Adrenal gland (tissue), 9 donors: ENCODE measurements at regions not wholly inside any gene's neighbourhood (a gene's known extent, or its start where the extent isn't known, plus 50 kb on each side); places are given as distances from the start of the nearest gene placed in this dataset.
"Not testable (repeated sequence)": the region's sequence is repeated elsewhere in the genome, so short reads cannot be mapped to it uniquely, and the experiment has no call there.

Experiments
- DNase-seq, 7 donors: peaks; one replicate each; pipeline ENCODE4 v3.0.0-alpha.2; 2019 to 2020
- H3K27ac ChIP-seq, 5 donors: fragments of 200-600 bp; sonication (generic) in 4 of 5; 1 replicate in 3 of 5; 2 replicates in 2 of 5; pipeline versions ENCODE4 v1.5.1 to v1.8.0; 2016 to 2020; ENCODE audit warnings: mild to moderate bottlenecking in 1 of 5
- H3K27me3 ChIP-seq: fragments of 200-600 bp; 2 replicates; pipeline ENCODE4 v1.8.0; 2021
- H3K36me3 ChIP-seq, 2 donors: fragments of 200-600 bp; replicated peaks in 1 of 2; 1 replicate in 1 of 2; 2 replicates in 1 of 2; pipeline versions ENCODE4 v1.5.1 to v1.8.0; 2018 to 2022
- H3K4me1 ChIP-seq, 2 donors: fragments of 200-600 bp; replicated peaks in 1 of 2; 1 replicate in 1 of 2; 2 replicates in 1 of 2; pipeline versions ENCODE4 v1.5.1 to v1.8.0; 2018 to 2021
- H3K4me3 ChIP-seq, 4 donors: fragments of 200-600 bp; sonication (generic) in 3 of 4; one replicate each; pipeline ENCODE4 v1.5.1; 2016 to 2018
- H3K9me3 ChIP-seq, 3 donors: fragments of 200-600 bp; sonication (generic) in 1 of 3; replicated peaks in 1 of 3; 1 replicate in 2 of 3; 2 replicates in 1 of 3; pipeline versions ENCODE4 v1.5.1 to v1.8.0; 2016 to 2021
- POLR2A ChIP-seq, 2 donors: fragments of 450-650 bp; IDR thresholded peaks; one replicate each; pipeline ENCODE4 v1.6.1; 2017; ENCODE audit warnings: antibody characterized with exemption in 2 of 2, mild to moderate bottlenecking in 2 of 2, moderate library complexity in 1 of 2
- WGBS, 4 donors: extraction: QIAGEN DNeasy Blood & Tissue Kit in 2 of 4; methylation state at CpG; one replicate each; pipeline versions ENCODE4 v1.1.5 to v1.1.7; 2013 to 2017; 5-methylcytosine and 5-hydroxymethylcytosine counted together
- intact Hi-C, 2 donors: fragments of 100-400 bp; cut with DNase I; formaldehyde crosslinking; loops; one replicate each; pipeline versions ENCODE4 v1.14.1 to v1.15.0; 2022 to 2023
- TF ChIP-seq, protein P1 (sequence below), 6 experiments: fragments of 450-650 bp in 4 of 6; fragments of 200-600 bp in 2 of 6; sonication (generic) in 1 of 6; IDR thresholded peaks; 1 replicate in 5 of 6; 2 replicates in 1 of 6; pipeline versions ENCODE4 v1.5.1 to v1.8.0; 2016 to 2021; ENCODE audit warnings: antibody characterized with exemption in 6 of 6, mild to moderate bottlenecking in 2 of 6, moderate library complexity in 1 of 6
- donor health status: healthy with polysubstance abuse.
- donor health status: Bipolar disorder and iron deficiency.
- donor health status: DM: yes; HTN: yes; CAD: no.
- donor health status: DM: no; HTN: no; CAD: no.
- donor health status: DM: no; HTN: no; CAD: no.

DNA sequence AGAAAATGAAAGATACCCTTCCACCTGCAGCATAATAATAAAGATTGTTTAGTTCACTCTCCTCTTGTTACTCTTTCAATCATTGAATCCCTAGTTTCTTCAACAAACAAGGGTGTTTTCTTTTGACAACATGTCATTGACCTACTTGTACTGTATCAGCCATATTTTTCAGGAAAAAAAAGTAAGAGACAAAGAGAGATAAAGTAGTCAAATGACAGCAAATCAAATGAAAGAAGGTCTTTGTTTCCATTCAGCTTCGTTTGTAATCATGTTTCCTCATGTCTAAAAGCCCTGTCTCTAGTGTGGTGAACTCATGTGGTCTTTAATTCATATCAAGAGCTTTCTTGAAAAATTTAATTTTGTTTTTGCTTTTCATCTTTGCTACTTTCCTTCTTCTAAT lies 557.8 kb upstream of the LRATD1 start:
- TF ChIP-seq, protein P1, sequence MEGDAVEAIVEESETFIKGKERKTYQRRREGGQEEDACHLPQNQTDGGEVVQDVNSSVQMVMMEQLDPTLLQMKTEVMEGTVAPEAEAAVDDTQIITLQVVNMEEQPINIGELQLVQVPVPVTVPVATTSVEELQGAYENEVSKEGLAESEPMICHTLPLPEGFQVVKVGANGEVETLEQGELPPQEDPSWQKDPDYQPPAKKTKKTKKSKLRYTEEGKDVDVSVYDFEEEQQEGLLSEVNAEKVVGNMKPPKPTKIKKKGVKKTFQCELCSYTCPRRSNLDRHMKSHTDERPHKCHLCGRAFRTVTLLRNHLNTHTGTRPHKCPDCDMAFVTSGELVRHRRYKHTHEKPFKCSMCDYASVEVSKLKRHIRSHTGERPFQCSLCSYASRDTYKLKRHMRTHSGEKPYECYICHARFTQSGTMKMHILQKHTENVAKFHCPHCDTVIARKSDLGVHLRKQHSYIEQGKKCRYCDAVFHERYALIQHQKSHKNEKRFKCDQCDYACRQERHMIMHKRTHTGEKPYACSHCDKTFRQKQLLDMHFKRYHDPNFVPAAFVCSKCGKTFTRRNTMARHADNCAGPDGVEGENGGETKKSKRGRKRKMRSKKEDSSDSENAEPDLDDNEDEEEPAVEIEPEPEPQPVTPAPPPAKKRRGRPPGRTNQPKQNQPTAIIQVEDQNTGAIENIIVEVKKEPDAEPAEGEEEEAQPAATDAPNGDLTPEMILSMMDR (IDR thresholded peaks at IDR 0.05): no peak
- no peak for TF ChIP-seq POLR2A (IDR thresholded peaks at IDR 0.05)
- Histone ChIP-seq H3K27me3 (no peaks in the 10 kb centered on the region), H3K4me1 (no peaks in the 10 kb centered on the region), H3K9me3 (no peaks in the 10 kb centered on the region), H3K36me3 (no peaks in the 10 kb centered on the region), H3K4me3 (no peak overlapping the region), H3K27ac (no peak overlapping the region)
- 15 to 29% (median 17%) methylated on average over 1 of the region's 1 CpG for WGBS, 4 donors
- intact Hi-C loops: no loop called here
- DNase-seq: no peak

DNA sequence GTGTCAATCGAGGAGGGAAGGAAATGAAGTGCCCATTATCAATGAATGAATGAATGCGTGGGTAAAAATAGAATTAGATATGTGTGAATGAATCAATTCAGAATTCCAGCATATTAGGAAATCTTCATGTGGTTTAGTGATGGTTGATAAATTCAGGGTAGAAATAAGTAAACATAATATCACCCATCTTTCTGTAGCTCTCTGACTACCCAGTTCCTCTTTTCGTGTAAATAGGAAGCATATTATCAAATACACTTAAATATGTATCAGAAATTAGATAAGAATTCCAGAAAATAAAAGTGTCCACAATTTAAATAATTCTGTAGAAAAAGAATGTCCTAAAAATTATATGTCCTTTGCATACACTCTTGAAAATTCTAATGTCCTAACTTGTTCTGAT lies 552.9 kb upstream of the LRATD1 start:
- Histone ChIP-seq H3K4me1 (no peaks in the 10 kb centered on the region), H3K9me3 (no peaks in the 10 kb centered on the region), H3K4me3 (no peak overlapping the region), H3K36me3 (no peaks in the 10 kb centered on the region), H3K27ac (no peak overlapping the region), H3K27me3 (no peaks in the 10 kb centered on the region)
- 74 to 77% (median 76%) methylated on average over 3 of the region's 3 CpGs for WGBS, 4 donors
- no peak for TF ChIP-seq POLR2A (IDR thresholded peaks at IDR 0.05)
- DNase-seq: no peak
- intact Hi-C loops: no loop called here

DNA sequence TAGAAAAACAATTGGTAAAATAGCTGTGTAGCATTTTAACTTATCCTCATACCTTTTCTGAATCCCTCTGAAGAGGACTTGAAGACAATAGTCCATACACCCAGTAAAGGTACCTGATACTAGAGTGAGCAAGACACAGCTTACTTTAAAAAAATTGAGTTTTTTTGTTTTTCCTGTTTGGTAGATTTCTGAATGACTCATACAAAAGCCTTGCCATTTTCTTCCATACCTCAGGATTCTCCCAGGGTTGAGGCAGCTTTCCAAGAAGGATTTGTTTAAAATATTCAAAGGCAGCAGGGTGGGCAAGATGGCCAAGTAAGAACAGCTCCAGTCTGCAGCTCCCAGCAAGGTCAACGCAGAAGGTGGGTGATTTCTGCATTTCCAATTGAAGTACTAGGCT lies 551.0 kb upstream of the LRATD1 start:
- WGBS, 4 donors: 93 to 100% (median 97%) methylated on average over 1 of the region's 1 CpG
- Histone ChIP-seq H3K36me3 (no peaks in the 10 kb centered on the region), H3K9me3 (no peaks in the 10 kb centered on the region), H3K4me3 (no peak overlapping the region), H3K4me1 (no peaks in the 10 kb centered on the region), H3K27ac (no peak overlapping the region), H3K27me3 (no peaks in the 10 kb centered on the region)
- intact Hi-C loops: no loop called here
- TF ChIP-seq, protein P1 (IDR thresholded peaks at IDR 0.05): no peak
- DNase-seq: no peak

DNA sequence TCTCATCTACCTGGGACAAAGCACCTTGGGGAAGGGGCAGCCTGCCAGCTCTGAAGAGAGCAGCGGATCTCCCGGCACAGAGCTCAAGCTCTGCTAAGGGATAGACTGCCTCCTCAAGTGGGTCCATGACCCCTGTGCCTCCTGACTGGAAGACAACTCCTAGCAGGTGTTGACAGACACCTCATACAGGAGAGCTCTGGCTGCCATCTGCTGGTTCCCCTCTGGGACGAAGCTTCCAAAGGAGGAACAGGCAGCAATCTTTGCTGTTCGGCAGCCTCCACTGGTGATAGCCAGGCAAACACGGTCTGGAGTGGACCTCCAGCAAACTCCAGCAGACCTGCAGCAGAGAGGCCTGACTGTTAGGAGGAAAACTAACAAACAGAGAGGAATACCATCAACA lies 549.9 kb upstream of the LRATD1 start:
- TF ChIP-seq, protein P1 (IDR thresholded peaks at IDR 0.05): no peak
- no peak for TF ChIP-seq POLR2A (IDR thresholded peaks at IDR 0.05)
- no peak overlapping the region for H3K27ac ChIP-seq
- H3K4me1 ChIP-seq: no peaks in the 10 kb centered on the region
- no peak for DNase-seq
- H3K36me3 ChIP-seq: no peaks in the 10 kb centered on the region
- H3K27me3 ChIP-seq: no peaks in the 10 kb centered on the region
- H3K4me3 ChIP-seq: no peak overlapping the region
- intact Hi-C loops: no loop called here
- 87 to 100% (median 93%) methylated on average over 2 to 5 of the region's 5 CpGs for WGBS, 4 donors
- no peaks in the 10 kb centered on the region for H3K9me3 ChIP-seq

DNA sequence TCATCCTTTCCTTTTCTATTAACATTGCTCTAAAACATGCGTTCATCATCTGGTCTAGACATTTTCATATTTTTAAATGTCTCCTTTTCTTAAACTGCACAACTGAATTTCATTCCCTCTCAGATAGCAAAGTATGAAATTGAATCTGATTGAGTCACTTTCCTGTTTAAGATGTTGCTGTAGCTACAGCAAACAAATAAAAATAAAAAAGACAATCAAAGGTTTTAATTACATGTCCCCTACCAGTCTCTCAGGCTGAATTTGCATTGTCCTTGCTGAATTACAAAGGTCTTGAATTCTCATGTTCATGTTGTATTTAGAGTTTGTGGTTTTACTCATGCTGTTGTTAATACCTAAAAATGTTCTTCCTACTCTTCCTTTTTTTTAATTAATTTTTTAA lies 537.9 kb upstream of the LRATD1 start:
- intact Hi-C loops: no loop called here
- WGBS, 4 donors: 86 to 94% (median 90%) methylated on average over 1 of the region's 1 CpG
- no peak for DNase-seq
- no peaks in the 10 kb centered on the region for H3K9me3 ChIP-seq
- no peak for TF ChIP-seq POLR2A (IDR thresholded peaks at IDR 0.05)
- TF ChIP-seq, protein P1 (IDR thresholded peaks at IDR 0.05): no peak
- H3K36me3 ChIP-seq: no peaks in the 10 kb centered on the region
- no peak overlapping the region for H3K27ac ChIP-seq
- no peaks in the 10 kb centered on the region for H3K27me3 ChIP-seq
- no peak overlapping the region for H3K4me3 ChIP-seq
- no peaks in the 10 kb centered on the region for H3K4me1 ChIP-seq

DNA sequence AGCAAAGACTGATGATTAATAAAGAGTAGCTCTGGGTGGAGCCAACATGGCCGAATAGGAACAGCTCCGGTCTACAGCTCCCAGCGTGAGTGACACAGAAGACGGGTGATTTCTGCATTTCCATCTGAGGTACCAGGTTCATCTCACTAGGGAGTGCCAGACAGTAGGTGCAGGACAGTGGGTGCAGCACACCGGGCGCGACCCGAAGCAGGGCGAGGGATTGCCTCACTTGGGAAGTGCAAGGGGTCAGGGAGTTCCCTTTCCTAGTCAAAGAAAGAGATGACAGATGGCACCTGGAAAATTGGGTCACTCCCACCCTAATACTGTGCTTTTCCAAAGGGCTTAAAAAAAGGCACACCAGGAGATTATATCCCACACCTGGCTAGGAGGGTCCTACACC lies 533.4 kb upstream of the LRATD1 start:
- H3K27me3 ChIP-seq, intact Hi-C loops, H3K4me3 ChIP-seq, H3K27ac ChIP-seq, H3K9me3 ChIP-seq, DNase-seq, H3K36me3 ChIP-seq, H3K4me1 ChIP-seq: not testable (repeated sequence)
- 78 to 95% (median 84%) methylated on average over 9 of the region's 9 CpGs for WGBS, 4 donors
